ENCODE measurements at regions not wholly inside any gene's neighbourhood (a gene's known extent, or its start where the extent isn't known, plus 50 kb on each side); places are given as distances from the start of the nearest gene placed in this dataset.

GRCh38 chr1:229068270-229068987 is 202.5 kb upstream of the RAB4A start:
- TF ChIP-seq CTCF (IDR thresholded peaks at IDR 0.05; ENCODE audit: poor library complexity, severe bottlenecking): no peak
- no peak for TF ChIP-seq POLR2AphosphoS5 (IDR thresholded peaks at IDR 0.05)
- TF ChIP-seq MXI1 (conservative IDR thresholded peaks at IDR 0.05; ENCODE audit: poor library complexity, severe bottlenecking): no peak
- no peak for TF ChIP-seq EP300 (conservative IDR thresholded peaks at IDR 0.05; ENCODE audit: poor library complexity, severe bottlenecking)
- TF ChIP-seq EZH2 (IDR thresholded peaks at IDR 0.05; ENCODE audit: borderline replicate concordance, insufficient read depth, low read length, poor library complexity, severe bottlenecking): no peak
- no peak for TF ChIP-seq RAD21 (conservative IDR thresholded peaks at IDR 0.05)
- TF ChIP-seq REST (IDR thresholded peaks at IDR 0.05; ENCODE audit: borderline replicate concordance): no peak
- no peak for TF ChIP-seq TAF1 (IDR thresholded peaks at IDR 0.05; ENCODE audit: low read depth)
